ENCODE measurements at regions not wholly inside any gene's neighbourhood (a gene's known extent, or its start where the extent isn't known, plus 50 kb on each side); places are given as distances from the start of the nearest gene placed in this dataset.

DNA sequence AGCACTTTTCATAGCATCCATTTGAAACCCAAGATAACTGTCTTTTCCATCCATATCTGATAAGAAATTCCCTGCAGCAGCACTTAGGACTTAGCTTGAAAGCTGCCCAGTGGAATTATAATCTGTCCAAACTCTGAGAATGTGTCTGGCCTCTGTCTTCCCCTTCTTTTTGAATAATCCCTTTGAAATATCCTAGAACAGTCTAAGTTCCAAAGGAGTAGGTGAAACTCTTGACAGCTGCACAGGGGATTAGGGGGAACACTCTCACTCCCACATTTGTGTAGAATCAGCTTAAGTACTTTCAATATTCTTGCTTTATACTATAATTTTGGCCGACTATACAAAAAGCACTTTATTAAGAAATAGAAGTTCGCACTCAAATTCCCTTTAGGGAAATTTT, 157.7 kb downstream of the PAPSS1 start:
- H3K4me3 ChIP-seq (ENCODE audit: low read depth, low read length): no peak overlapping the region
- DNase-seq (ENCODE audit: low read depth): no peak
- TF ChIP-seq, protein P1, sequence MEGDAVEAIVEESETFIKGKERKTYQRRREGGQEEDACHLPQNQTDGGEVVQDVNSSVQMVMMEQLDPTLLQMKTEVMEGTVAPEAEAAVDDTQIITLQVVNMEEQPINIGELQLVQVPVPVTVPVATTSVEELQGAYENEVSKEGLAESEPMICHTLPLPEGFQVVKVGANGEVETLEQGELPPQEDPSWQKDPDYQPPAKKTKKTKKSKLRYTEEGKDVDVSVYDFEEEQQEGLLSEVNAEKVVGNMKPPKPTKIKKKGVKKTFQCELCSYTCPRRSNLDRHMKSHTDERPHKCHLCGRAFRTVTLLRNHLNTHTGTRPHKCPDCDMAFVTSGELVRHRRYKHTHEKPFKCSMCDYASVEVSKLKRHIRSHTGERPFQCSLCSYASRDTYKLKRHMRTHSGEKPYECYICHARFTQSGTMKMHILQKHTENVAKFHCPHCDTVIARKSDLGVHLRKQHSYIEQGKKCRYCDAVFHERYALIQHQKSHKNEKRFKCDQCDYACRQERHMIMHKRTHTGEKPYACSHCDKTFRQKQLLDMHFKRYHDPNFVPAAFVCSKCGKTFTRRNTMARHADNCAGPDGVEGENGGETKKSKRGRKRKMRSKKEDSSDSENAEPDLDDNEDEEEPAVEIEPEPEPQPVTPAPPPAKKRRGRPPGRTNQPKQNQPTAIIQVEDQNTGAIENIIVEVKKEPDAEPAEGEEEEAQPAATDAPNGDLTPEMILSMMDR (conservative IDR thresholded peaks at IDR 0.05; ENCODE audit: low read depth, low read length): no peak

DNA sequence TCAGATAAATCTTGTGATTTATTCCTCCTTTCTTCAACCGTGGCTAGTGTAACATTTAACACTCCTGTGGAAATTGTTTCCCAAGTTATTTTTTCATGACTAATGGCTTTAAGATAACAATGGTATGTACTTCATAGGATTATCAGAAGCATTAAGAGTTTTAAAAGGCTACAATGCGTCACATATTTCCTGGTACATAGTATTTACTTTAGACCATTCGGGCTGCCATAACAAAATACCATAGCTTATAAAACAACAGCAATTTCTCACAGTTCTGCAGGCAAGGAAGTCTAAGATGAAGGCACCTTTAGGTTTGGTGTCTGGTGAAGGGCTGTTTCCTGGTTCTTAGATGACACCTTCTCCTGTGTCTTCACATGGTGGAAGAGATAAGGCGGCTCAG, 158.6 kb downstream of the PAPSS1 start:
- peak; percentile 73 for DNase-seq (ENCODE audit: low read depth)
- H3K4me3 ChIP-seq (ENCODE audit: low read depth, low read length): no peak overlapping the region
- TF ChIP-seq, protein P1 (conservative IDR thresholded peaks at IDR 0.05; ENCODE audit: low read depth, low read length): no peak

DNA sequence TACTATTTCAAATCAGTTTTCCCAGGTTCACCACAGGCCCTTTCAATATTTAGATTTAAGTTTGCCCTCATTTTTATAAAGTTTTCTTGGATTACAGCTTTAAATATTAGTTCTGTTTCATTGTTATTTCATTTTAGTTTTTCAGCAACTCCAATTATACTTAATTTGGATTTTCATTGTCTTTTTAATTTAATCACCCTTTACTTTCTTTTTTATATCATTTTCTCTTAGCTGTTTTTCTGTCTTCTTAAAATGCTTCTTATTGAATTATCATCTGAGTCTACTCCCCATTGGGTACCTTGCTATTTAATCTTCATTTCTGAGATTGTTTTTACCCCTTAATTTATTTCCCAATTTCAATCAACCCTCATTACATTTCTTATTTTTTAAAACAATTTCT, 160.4 kb downstream of the PAPSS1 start:
- no peak for DNase-seq (ENCODE audit: low read depth)
- TF ChIP-seq, protein P1 (conservative IDR thresholded peaks at IDR 0.05; ENCODE audit: low read depth, low read length): no peak
- no peak overlapping the region for H3K4me3 ChIP-seq (ENCODE audit: low read depth, low read length)

DNA sequence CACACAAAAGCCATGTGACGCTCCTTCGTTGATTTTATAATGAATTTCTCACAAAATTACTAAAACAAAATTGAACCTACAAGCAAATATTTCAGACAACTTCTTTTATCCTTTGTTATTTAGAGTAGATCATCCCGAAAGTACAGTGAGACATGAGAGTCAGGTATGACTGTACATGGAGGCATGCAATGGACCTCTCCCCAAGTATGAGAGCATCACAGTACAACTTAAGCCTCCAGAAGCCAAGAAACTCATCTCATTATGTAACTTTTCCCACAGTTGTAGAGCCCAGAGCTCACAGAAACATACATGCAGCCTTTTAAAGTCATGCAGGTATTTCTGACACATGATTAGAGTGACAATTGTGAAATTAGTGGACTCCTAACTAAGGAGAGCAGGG, 167.7 kb downstream of the PAPSS1 start:
- no peak for DNase-seq (ENCODE audit: low read depth)
- TF ChIP-seq, protein P1 (conservative IDR thresholded peaks at IDR 0.05; ENCODE audit: low read depth, low read length): no peak
- H3K4me3 ChIP-seq (ENCODE audit: low read depth, low read length): no peak overlapping the region

DNA sequence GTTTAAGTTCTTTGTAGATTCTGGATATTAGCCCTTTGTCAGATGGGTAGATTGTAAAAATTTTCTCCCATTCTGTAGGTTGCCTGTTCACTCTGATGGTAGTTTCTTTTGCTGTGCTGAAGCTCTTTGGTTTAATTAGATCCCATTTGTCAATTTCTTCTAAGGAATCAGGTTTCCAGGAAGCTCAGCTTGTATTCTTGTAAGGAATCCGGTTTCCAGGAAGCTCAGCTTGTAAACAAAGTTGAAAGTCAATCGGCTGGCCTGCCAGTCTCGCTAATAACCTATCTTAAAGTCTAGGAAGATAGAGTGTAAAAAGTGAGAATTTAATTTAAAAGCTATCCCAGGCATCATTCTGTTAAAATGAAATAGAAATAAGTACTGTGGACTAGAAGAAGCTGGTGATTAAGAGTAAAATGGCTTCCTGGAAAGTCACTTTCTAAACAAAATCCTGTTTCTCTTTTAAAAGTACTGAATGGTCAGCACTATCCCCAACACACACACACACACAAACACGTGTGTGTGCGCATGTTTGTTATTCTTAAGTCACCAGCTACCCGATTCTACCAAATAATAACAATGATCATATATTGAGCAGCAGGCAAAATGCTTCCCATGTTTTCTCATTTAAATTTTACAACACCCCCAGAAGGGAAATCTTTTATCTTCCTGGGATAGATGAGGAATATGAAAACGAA, 171.7 kb downstream of the PAPSS1 start:
- no peak overlapping the region for H3K4me3 ChIP-seq (ENCODE audit: low read depth, low read length)
- peak; percentile 74 for DNase-seq (ENCODE audit: low read depth)
- TF ChIP-seq, protein P1 (conservative IDR thresholded peaks at IDR 0.05; ENCODE audit: low read depth, low read length): no peak

DNA sequence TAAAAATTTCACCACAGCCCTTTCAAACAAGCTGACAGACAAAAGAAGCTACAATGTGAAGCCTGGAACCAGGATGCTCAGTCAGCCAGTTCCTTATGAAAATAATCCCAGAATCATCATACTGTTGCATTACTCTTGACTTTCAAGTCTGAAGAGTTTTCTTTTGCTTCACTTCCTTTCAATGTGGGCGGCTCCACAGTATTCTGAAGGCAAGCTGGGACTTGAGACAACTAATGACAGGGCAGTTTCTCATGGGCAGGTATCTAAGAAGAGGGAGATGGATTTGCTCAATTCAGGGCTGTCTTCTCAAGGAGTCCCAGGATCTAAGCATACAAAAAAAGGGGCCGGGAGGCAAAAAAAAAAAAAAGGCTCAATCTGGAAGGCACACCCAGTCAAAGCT, 173.4 kb downstream of the PAPSS1 start:
- peak; percentile 10 for DNase-seq (ENCODE audit: low read depth)
- no peak overlapping the region for H3K4me3 ChIP-seq (ENCODE audit: low read depth, low read length)
- TF ChIP-seq, protein P1 (conservative IDR thresholded peaks at IDR 0.05; ENCODE audit: low read depth, low read length): no peak

DNA sequence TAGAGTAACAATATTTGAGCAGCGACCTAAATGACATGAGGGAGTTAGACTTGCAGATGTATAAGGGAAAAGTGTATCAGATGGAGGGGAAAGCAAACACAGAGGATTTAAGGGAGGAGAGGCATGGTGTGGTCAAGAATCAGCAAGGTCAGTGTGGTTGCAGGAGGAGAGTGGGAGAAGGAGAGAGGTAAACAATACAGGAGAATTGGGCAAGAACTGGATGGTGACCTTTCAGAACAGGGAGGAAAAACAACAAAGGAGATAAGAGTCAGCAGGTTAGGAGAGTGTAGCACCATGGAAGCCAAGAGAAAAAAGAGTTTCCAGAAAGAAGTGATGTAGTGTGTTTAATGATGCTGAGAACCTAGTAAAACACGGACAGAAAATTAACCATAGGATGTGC, 178.5 kb downstream of the PAPSS1 start:
- no peak for DNase-seq (ENCODE audit: low read depth)

More for the DNA sequence above, 178.5 kb downstream of the PAPSS1 start:
- TF ChIP-seq, protein P1 (conservative IDR thresholded peaks at IDR 0.05; ENCODE audit: low read depth, low read length): no peak
- H3K4me3 ChIP-seq (ENCODE audit: low read depth, low read length): no peak overlapping the region

Data from choroid plexus epithelial cell (primary cell).